CD4-positive, alpha-beta T cell treated with Interleukin-6 for 4 hours (primary cell): ENCODE measurements at regions not wholly inside any gene's neighbourhood (a gene's known extent, or its start where the extent isn't known, plus 50 kb on each side); places are given as distances from the start of the nearest gene placed in this dataset.
"Not testable (repeated sequence)": the region's sequence is repeated elsewhere in the genome, so short reads cannot be mapped to it uniquely, and the experiment has no call there.

ENCODE experiments used
- DNase-seq: peaks from one replicate; pipeline ENCODE4 v3.0.0-alpha.2; 2020; ENCODE audit warnings: mixed read lengths

DNA sequence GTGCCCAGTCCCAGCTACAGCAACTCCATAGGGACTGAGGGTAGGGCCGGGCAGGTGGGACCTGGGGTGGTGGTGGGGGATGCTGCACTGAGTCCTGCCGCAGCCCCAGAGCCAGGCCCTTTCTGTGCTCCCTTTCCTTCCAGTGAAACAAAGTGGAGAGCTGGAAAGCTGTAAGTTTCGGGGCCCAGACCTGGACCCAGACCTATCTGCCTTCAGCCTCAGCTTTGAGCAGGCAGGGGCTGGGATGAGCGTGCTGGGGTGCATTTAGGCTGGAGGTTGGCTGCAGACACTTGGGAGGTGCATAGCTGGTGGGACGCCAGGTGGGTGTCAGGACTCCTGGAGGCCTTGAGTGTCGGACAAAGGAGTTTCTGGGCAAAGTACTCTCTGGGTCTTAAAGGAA, 92.7 kb upstream of the C1orf174 start:
- DNase-seq: no peak

DNA sequence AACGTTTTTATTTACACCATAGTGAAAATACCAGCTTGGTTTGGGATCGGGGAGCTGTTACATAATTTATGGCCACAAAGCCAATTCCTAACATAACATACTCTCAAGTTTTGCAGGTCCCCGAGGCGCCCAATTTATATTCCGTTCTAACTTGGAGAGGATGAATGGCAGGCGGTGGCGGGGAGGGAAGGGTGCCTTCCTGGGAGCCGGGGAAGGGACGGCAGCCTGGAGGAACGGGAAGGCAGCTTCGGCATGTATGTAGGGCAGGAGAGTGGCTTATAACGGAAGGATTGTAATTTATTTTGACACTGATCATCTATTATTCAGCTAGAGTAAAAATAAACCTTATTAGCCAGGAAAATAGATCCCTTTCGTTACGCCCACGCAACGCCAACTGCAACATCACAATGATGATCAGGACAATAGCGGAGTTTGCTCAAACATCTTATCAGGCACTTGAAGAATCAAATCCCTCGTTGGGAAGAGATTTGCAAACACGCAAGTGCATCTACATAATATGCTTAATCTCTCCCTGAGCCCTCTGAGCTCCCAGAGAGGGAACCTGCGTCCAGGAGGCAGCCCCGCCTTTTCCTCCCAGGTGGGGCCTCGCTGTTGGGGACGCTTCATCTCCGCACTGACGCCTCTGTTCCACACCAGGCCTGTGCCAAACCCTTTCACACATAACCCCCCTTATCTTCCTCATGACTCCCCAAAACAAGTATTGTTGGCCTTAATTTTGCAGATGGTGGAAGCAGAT, 93.7 kb upstream of the C1orf174 start:
- DNase-seq: no peak

DNA sequence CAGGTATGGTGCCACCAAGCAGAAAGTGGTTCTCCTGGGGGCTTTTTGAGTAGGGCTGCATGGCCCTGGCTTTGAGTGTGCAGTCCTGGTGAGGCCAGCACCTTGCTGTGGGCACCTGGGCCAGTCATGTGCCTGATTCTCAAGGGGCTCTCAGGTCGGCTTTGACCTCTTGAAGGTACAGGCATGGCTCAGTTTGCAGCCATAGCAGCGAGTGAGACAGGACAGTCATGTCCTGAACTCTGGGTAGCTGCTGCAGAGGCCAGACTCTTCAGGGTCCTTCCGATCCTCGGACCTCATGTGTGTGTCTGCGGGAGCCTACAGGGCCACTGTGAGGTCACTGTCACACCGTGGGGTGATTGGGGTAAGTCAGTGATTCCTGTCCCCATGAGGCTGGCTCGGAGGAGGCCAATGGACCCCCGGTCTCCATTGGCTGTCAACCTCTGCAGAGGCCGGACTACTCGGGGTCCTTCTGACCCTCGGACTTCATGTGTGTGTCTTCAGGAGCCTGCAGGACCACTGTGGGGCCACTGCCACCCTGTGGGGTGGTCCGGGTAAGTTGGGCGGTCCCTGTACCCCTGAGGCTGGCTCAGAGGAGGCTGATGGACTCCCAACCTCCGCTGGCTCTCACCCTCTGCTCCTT, 95.2 kb upstream of the C1orf174 start:
- no peak for DNase-seq

DNA sequence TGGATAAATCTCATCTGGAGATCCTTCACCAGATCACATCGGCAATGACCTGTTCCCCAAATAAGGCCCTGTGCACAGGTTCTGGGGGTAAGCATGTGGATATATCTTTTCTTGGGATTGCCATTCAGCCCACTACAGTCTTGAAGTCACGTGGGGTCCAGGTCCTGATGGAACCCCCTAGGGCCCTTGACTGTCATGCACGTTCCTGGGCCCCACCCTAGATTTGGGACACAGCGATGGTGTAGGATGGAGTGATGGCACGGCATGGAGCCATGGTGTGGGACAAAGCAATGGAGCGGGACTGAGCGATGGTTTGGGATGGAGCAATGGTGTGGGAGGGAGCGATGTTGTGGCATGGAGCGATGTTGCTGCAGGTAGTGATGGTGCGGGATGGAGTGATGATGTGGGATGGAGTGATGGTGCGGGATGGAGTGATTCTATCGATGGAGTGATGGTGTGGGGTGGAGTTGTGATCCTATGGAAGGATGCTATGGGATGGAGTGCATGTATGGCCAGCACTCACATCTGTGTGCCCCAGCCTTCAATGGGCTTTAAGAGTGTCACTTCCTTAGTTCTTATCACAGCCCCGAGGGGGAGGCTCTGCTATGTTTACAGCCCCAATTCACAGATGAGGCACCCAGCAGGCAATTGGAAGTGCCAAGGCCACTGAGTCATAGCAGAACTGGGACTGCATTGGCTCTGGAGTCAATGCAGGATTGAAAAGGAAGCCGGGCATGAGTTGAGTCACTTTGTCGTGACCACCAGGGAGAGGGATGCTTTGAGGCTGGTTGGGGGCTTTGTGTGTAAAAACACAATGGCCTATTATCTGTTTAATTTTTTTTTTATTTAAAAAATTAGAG, 97.0 kb upstream of the C1orf174 start:
- no peak for DNase-seq

DNA sequence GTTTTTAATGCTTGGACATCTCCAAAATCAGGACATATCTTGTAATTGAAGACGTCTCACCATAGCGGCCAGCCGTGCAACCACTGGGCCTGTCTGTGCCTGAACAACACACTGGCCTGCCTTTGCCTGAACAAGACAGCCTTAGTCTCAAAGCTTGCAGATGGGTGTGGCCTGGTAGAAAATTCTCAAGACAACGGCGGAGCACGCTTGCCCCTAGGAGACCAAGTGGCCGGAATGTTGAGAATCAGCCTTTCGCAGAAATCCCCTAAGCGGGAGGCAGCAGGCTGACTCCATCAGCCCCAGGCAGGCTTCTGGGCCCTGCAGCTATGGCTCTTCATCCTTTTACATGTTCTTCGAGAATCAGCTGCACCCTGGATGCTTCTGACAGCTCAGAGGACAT, 98.0 kb upstream of the C1orf174 start:
- DNase-seq: no peak

DNA sequence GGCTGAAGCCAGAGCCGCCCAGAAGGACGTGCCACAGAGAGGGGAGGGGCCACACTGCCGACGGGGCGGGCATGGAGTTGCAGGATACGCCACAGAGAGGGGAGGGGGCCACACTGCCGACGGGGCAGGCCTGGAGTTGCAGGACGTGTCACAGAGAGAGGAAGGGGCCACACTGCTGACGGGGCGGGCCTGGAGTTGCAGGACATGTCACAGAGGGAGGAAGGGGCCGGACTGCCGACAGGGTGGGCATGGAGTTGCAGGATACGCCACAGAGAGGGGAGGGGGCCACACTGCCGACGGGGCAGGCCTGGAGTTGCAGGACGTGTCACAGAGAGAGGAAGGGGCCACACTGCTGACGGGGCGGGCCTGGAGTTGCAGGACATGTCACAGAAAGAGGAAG, 99.4 kb upstream of the C1orf174 start:
- DNase-seq: not testable (repeated sequence)

DNA sequence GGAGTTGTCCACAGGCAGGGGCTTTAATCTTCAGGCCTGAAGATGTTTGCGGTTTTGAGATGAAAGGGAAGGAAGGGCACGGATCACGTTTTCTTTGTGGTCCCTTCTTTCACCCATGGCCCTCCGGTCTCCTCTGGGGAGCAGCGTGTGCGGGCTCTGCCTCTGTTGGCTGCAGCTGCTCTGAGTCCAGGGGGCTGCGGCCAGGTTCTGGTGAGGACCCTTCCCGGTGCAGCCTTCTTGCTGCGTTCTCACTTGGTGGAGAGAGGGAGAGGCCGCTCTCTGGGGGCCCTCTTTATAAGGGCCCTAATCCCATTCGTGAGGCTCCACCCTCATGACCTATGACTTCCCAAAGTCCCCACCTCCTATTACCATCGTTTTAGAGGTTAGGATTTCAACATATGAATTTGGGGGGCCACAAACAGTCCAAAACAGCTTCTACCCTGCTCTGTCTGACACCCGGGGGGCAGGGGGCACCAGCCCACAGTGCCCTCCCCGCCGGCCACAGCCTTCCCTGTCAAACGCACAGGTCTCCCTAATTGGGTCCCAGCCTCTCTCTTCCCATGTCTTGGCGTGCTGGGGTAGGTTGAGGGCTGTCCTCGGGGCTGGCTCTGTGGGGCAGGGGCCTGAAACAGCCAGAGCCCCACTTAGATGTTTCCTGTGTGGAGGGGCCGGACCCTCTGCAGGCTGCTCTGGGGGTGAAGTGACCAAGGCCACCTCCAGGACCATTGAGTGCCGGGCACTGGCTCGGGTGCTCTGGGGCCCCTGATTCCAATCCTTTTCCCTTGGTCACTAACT, 100.1 kb upstream of the C1orf174 start:
- DNase-seq: no peak

DNA sequence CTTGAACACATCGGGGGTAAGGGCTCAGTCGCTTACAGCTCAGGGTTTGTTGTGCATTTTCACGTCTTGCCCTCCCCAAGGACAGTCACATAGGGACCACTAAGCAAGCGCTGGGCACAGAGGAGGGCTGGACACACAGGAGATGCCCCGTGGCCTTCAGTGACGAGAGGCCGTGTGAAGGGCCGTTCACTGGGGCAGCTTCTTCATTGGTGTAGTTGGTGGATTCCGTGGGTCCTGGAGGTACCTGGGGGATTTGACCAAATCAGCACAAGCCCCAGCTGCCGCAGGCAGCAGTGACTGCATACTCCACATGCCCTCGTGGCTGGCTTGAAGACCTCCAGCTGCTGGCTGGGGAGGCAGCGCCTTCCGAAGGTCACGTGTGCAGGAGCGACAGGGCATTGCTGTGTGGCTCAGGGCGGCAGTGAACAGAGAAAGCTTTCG, 100.8 kb upstream of the C1orf174 start:
- no peak for DNase-seq

DNA sequence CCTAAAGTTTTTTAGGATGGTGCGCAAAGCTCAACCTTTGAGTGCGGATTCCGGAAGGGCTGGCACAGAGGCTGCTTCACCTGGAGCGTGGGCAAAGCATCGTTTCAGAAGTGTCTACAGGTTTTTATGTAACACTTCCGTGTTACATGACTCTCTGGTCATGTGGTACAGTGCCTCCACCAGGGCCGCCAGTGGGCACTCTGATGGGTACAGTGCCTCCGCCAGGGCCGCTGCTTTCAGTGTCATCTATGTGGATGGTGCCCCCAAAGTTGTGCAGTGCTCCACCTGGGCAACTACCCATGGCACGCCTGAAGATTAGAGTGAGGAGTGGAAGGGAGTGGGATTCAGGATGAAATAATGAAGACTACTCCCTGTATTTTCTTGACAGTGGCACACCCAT, 101.4 kb upstream of the C1orf174 start:
- no peak for DNase-seq

DNA sequence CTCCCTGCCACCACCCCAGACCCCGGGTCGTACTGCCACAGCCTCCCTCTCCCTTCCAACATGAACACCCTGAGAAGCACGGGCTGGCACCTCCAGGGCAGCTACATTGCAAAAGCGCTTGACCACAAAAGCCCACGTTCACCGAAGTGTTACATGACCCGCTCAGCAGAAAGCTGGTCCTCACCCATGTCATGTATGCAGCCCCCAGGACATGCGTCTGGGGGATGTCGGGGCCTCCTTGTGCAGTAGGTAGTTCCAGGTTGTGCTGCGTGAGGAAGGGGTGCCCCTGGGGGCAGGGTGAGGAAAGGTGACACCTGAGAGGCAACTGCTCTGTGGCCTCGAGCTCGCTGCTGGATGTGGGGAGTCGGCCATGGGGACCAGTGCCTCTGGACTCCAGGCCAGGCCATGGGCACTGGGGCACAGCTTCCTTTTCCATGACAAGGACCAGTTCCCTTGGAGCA, 102.0 kb upstream of the C1orf174 start:
- DNase-seq: no peak

DNA sequence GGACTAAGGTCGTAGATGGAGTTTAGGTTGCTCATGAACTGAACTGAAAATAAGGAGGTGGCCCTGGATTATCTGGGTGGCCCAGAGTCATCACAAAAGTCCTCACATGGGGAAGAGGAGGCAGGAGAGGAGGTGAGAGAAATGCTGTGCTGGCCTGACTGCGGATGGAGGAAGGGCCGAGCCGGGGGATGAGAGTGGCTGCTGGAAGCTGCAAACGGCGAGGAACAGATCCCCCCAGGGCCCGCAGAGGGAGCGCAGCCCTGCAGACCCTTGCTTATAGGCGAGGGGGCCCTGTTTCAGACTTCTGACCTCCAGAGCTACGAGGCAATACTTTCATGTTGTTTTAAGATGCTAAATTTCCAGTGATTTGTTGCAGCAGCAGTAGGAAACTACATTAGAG, 102.7 kb upstream of the C1orf174 start:
- DNase-seq: no peak

DNA sequence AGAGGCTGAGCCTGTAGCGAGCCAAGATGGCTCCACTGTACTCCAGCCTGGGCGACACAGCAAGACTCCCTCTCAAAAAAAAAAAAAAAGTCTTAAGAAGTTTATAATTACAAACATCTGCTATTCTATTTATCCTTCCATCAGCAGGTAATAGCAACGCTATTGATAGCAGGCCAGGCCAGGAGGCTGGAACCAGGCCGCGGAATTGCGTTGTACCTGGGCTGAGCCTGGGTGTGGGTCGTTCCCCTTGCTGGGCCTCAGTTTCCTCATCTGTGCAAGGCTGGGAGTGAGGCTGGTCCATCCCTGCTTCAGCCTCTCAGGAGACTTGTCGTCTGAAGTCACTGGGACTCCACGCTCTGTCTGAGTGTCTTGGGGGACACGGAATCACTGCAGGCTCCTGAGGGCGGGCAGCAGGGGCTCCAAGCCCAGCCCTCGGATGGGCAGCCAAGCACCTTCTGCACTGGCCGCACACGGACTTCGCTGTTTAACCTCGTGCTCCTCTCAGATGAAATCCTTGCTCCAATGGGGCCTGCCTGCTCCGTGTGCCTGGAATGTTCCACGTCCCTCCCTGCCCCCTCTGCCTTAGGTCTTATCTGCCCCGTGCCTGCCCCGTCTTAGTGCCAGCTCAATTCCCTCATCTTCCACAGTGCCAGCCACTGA, 103.9 kb upstream of the C1orf174 start:
- no peak for DNase-seq

DNA sequence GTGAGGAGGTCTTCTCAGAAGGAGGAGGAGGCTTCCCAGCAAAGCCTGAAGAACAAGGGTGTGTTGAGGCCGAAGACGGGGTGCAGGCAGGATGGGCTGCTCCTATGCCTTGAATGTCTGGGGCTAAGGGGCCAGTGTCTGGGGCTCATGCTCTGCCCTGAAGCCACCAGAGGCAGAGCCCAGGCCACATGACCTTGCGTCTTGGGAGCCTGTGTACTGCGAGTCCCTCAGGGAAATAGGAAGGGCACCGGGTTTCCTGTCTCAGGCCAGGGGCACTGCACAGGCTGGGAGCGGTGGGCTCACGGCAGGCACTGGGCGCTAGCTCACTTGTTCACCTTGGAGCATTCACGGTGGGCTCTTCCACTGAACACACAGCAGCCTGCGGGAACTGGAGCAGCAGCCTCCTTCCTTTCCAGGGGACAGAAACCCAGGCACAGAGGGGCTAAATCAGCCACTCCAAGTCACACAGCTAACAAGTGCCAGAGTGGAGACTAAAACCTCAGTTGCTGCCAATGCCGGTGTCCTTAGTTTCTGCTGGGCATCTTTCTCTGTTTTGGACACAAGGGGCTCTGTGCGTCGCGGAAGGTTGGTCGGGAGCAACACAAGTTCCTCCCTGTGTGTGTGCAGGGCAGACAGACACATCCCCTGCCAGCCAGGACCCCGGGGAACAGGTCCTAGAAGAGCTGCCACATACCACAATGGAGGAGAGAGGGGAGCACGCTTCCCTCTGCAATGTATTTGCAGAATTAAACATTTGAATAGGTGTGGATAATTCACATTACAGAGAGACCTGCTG, 104.8 kb upstream of the C1orf174 start:
- DNase-seq: no peak

DNA sequence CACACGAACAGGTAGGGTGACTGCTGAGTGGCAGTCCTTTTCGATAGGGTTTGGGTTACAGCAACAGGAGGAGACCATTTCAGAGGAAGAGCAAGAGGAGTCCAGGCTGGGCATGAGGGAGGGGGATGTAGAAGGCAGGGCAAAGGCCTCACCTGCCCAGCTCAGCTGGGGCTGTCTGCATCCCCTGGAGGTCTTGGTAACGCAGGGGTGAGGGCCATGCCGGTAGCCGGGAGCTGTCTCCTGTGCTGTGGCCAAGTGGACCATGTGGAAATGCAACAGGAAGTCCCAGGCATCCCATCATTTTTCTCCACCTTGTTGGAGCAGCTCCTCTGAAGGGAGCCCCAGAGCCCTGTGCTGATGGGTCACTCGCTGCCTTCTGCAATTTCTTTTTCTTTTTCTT, 105.4 kb upstream of the C1orf174 start:
- no peak for DNase-seq

DNA sequence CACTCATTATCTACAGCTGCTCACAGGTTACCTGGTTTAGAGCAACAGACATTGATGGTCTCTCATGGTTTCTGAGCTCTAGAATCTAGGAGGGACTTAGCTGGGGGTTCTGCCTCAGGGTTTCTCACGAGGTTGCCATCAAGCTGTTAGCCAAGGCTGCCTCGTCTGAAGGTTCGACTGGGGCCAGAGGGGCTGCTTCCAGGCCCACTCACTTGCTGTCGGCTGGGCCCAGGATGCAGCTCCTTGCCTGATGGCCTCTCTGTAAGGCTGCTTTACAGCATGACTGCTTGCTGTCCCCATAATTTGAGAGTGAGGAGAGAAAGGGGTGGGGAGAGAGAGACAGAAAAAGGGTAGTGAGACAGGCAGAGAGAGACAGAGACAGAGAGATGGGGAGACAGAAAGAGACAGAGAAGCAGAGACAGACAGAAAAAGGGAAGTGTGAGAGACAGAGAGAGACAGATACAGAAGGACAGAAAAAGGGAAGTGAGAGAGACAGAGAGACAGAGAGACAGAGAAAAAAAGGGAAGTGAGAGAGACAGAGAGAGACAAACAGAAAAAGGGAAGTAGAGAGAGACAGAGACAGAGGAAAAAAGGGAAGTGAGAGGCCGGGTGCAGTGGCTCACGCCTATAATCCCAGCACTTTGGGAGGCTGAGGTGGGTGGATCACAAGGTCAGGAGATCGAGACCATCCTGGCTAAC, 106.8 kb upstream of the C1orf174 start:
- no peak for DNase-seq

DNA sequence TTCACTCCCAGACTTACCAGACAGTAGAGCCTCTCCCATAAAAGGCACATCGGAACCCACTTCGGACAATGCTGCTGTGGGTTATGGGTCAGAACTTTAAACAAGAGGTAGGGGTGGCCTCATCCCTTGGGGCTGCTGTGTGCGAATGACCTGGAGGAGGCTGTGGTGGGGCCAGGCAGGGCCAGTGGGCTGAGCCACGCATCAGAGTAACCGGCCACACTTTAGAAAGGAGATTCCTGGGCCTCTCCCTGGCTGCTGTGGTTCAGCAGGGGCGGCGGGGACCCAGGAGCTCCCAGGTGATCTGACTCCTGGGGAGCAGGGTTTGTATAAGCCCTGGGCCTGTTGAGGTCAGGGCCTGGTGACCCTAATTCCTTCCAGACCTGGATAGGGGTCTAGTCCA, 110.2 kb upstream of the C1orf174 start:
- DNase-seq: no peak

DNA sequence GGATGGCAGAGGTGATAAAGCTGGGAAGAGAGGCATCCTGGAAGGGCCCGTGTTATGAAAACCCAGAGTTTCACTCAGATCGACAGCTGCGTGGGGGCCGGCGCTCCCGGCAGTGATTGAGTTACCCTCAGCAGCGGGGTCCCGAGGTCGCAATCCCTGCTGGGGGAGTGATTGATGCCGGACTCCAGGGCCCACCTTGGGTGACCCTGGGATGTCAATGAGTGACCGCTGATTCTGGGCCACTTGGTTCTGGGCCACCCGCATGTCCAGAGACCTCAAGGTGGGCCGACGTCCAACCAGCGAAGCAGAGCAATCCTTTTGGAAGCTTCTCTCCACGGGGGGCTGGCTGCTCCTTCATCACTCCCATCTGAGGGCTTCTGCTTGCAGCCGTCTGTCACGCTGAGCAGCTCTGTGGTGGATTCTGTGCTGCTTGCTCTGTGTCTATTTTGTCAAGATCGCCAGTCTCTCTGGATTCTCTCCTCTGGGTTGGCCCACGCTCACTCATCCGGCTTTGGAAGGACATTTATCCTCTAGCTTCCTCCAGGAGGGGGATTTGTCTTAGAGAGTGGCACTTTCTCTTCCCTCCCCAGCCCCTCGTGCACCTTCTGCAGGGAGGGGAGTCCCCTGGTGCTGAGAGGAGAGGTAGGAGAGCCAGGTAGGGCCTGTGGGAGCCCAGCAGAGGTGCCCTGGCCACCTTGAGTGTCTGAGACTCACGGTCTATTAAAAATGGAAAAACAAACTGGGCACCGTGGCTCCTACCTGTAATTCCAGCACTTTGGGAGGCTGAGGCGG, 110.9 kb upstream of the C1orf174 start:
- DNase-seq: no peak

DNA sequence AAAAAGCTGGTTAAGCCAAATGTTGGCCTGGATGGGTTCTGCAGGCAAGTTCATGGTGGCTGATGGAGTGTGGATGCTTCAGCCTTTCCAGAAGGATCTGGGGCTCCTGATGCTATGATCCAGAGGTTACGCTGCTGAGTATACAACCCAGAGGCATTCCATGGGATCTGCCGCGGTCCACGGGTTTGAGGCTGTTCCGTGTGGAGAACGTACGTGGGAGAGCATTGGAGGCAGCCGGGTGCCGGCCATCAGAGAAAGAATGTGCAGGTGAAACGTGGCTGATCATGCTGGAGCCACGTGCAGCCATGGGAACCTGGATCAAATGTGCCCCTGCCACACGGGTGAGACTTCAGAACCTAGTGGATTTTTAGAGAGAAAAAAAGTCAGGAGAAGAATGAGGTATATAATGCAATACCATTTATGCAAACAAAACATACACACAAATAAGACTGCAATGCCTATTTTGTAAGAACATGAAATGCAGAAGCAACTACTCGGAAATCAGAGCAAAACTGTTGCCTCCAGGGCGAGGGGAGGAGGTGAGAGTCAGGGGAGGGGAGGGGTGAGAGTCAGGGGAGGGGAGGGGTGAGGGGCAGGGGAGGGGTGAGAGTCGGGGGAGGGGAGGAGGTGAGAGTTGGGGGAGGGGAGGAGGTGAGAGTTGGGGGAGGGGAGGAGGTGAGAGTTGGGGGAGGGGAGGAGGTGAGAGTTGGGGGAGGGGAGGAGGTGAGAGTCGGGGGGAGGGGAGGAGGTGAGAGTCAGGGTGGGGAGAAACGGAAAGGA, 116.5 kb upstream of the C1orf174 start:
- no peak for DNase-seq
